ENCODE measurements at regions not wholly inside any gene's neighbourhood (a gene's known extent, or its start where the extent isn't known, plus 50 kb on each side); places are given as distances from the start of the nearest gene placed in this dataset.

- no peak for TF ChIP-seq CTCF (IDR thresholded peaks at IDR 0.05; ENCODE audit: insufficient read depth, low read depth, low read length)
- TF ChIP-seq EZH2 (IDR thresholded peaks at IDR 0.05; ENCODE audit: insufficient read depth, low read length), result no peak
Measured at GRCh38 chr11:115083144-115083806, 404.9 kb downstream of the NXPE2 start.

All from astrocyte (in vitro differentiated cells and primary cell).